GM21576 (cell line): ENCODE measurements at regions not wholly inside any gene's neighbourhood (a gene's known extent, or its start where the extent isn't known, plus 50 kb on each side); places are given as distances from the start of the nearest gene placed in this dataset.

Source experiments
- ATAC-seq: cut with Tn5 transposase; IDR thresholded peaks from one replicate; pipeline ENCODE4 v1.9.1; 2021; ENCODE audit warnings: mild to moderate bottlenecking, moderate library complexity; ENCODE audit not compliant: unreplicated experiment

- ATAC-seq, result no peak
These were observed 263.1 kb upstream of the MOCS1 start for GRCh38 chr6:40197371-40197770.

- ATAC-seq, result no peak
These were observed 261.9 kb upstream of the MOCS1 start for GRCh38 chr6:40196135-40196518.

- ATAC-seq, result no peak
These were observed 261.3 kb upstream of the MOCS1 start for GRCh38 chr6:40195428-40196134.

- ATAC-seq, result no peak
These were observed 260.3 kb upstream of the MOCS1 start for GRCh38 chr6:40194447-40195170.

- no peak for ATAC-seq
These were observed 258.3 kb upstream of the MOCS1 start for GRCh38 chr6:40192516-40192915.

GRCh38 chr6:40188931-40189330, 254.7 kb upstream of the MOCS1 start:
- no peak for ATAC-seq

- no peak for ATAC-seq
These were observed 253.4 kb upstream of the MOCS1 start for GRCh38 chr6:40187535-40188144.

- no peak for ATAC-seq
These were observed 251.2 kb upstream of the MOCS1 start for GRCh38 chr6:40185486-40185885.

GRCh38 chr6:40183902-40184301, 249.6 kb upstream of the MOCS1 start:
- no peak for ATAC-seq

GRCh38 chr6:40181367-40181766, 247.1 kb upstream of the MOCS1 start:
- ATAC-seq, result no peak

- ATAC-seq, result no peak
These were observed 246.0 kb upstream of the MOCS1 start for GRCh38 chr6:40180271-40180670.

GRCh38 chr6:40179496-40179895, 245.2 kb upstream of the MOCS1 start:
- no peak for ATAC-seq

- no peak for ATAC-seq
These were observed 243.3 kb upstream of the MOCS1 start for GRCh38 chr6:40177598-40177997.

- no peak for ATAC-seq
These were observed 241.9 kb upstream of the MOCS1 start for GRCh38 chr6:40176152-40176551.

- no peak for ATAC-seq
These were observed 238.0 kb upstream of the MOCS1 start for GRCh38 chr6:40172272-40172671.

- no peak for ATAC-seq
These were observed 237.1 kb upstream of the MOCS1 start for GRCh38 chr6:40171343-40171742.

GRCh38 chr6:40170856-40171255, 236.6 kb upstream of the MOCS1 start:
- no peak for ATAC-seq

GRCh38 chr6:40169878-40170277, 235.6 kb upstream of the MOCS1 start:
- no peak for ATAC-seq

- no peak for ATAC-seq
These were observed 232.7 kb upstream of the MOCS1 start for GRCh38 chr6:40166963-40167362.

- no peak for ATAC-seq
These were observed 230.9 kb upstream of the MOCS1 start for GRCh38 chr6:40165036-40165709.

GRCh38 chr6:40164345-40164755, 230.1 kb upstream of the MOCS1 start:
- ATAC-seq, result no peak

GRCh38 chr6:40163924-40164323, 229.7 kb upstream of the MOCS1 start:
- no peak for ATAC-seq
